CD4-positive, alpha-beta memory T cell (primary cell): ENCODE measurements at regions not wholly inside any gene's neighbourhood (a gene's known extent, or its start where the extent isn't known, plus 50 kb on each side); places are given as distances from the start of the nearest gene placed in this dataset.

Experiments
- CTCF ChIA-PET: fragments of 350-600 bp; sonication (Branson Sonifier 250); formaldehyde crosslinking; loops from one replicate; lab custom pipeline; 2021; ENCODE audit warnings: inconsistent platforms; ENCODE audit not compliant: partially characterized antibody; lab: Charles Lee
- POLR2A ChIA-PET: fragments of 350-600 bp; sonication (Branson Sonifier 250); formaldehyde crosslinking; loops from one replicate; lab custom pipeline; 2021; ENCODE audit not compliant: partially characterized antibody; lab: Charles Lee
- DNase-seq, 5 donors: peaks; one replicate each; pipeline versions ENCODE4 v3.0.0 to v3.0.0-alpha.2; 2020 to 2022; ENCODE audit warnings: mixed read lengths in 1 of 5
- H3K27ac ChIP-seq: one replicate; pipeline ENCODE4 v1.7.0; 2013; ENCODE audit warnings: low read depth, low read length
- H3K27me3 ChIP-seq: 2 replicates; pipeline ENCODE4 v1.7.0; 2013; ENCODE audit warnings: mild to moderate bottlenecking, low read length, moderate library complexity; ENCODE audit not compliant: insufficient read depth
- H3K36me3 ChIP-seq: 2 replicates; pipeline ENCODE4 v1.7.0; 2013; ENCODE audit warnings: mild to moderate bottlenecking, low read length, moderate library complexity; ENCODE audit not compliant: insufficient read depth
- H3K4me1 ChIP-seq: 2 replicates; pipeline ENCODE4 v1.7.0; 2013; ENCODE audit warnings: mild to moderate bottlenecking, low read length, moderate library complexity; ENCODE audit not compliant: insufficient read depth
- H3K4me3 ChIP-seq, 2 donors: one replicate each; pipeline ENCODE4 v1.7.0; 2013; ENCODE audit warnings: low read length in 2 of 2, mild to moderate bottlenecking in 1 of 2
- H3K9me3 ChIP-seq, 2 donors: one replicate each; pipeline ENCODE4 v1.7.0; 2013; ENCODE audit warnings: low read length in 2 of 2, control low read depth in 1 of 2; ENCODE audit not compliant: control insufficient read depth in 1 of 2
- H3K27ac Mint-ChIP-seq, 7 donors: one replicate each; pipeline ENCODE4 v1.8.0; 2020 to 2021; ENCODE audit warnings: mixed read lengths in 7 of 7, mild to moderate bottlenecking in 6 of 7, inconsistent platforms in 3 of 7, moderate library complexity in 3 of 7
- H3K27me3 Mint-ChIP-seq, 2 donors: one replicate each; pipeline ENCODE4 v1.8.0; 2020 to 2021; ENCODE audit warnings: mixed read lengths in 2 of 2
- H3K36me3 Mint-ChIP-seq, 2 donors: one replicate each; pipeline ENCODE4 v1.8.0; 2020 to 2021; ENCODE audit warnings: mixed read lengths in 2 of 2, inconsistent platforms in 1 of 2, mild to moderate bottlenecking in 1 of 2
- H3K4me1 Mint-ChIP-seq, 4 donors: one replicate each; pipeline ENCODE4 v1.8.0; 2020 to 2021; ENCODE audit warnings: mixed read lengths in 4 of 4, mild to moderate bottlenecking in 1 of 4
- H3K4me3 Mint-ChIP-seq, 8 donors: one replicate each; pipeline ENCODE4 v1.8.0; 2020 to 2021; ENCODE audit warnings: mixed read lengths in 8 of 8, mild to moderate bottlenecking in 7 of 8, moderate library complexity in 6 of 8, inconsistent platforms in 3 of 8
- H3K9me3 Mint-ChIP-seq, 8 donors: one replicate each; pipeline ENCODE4 v1.8.0; 2020 to 2021; ENCODE audit warnings: mixed read lengths in 8 of 8, mild to moderate bottlenecking in 5 of 8, inconsistent platforms in 3 of 8, moderate library complexity in 1 of 8
- intact Hi-C: fragments of 100-400 bp; cut with micrococcal nuclease; formaldehyde crosslinking; loops from one replicate; pipeline ENCODE4 v1.15.1; 2023

GRCh38 chr7:10684606-10685005, 289.1 kb upstream of the PHF14 start:
- ChIA-PET POLR2A (no interaction called here), CTCF (no interaction called here)
- intact Hi-C loops = no loop called here
- peaks cover 2% of the 10 kb centered on the region in 2 donors for H3K27me3 Mint-ChIP-seq
- Histone ChIP-seq H3K4me1 (no peaks in the 10 kb centered on the region), H3K9me3 (no peaks in the 10 kb centered on the region), H3K27ac (no peak overlapping the region), H3K4me3 (no peak overlapping the region), H3K36me3 (no peaks in the 10 kb centered on the region), H3K27me3 (no peaks in the 10 kb centered on the region)
- no peak overlapping the region for H3K27ac Mint-ChIP-seq
- H3K36me3 Mint-ChIP-seq = no peaks in the 10 kb centered on the region
- peaks cover 0 to 8% (median 3%) of the 10 kb centered on the region in 8 donors for H3K9me3 Mint-ChIP-seq
- DNase-seq = no peak
- no peaks in the 10 kb centered on the region for H3K4me1 Mint-ChIP-seq
- H3K4me3 Mint-ChIP-seq = no peak overlapping the region

- ChIA-PET POLR2A (no interaction called here), CTCF (no interaction called here)
- H3K27ac Mint-ChIP-seq = no peak overlapping the region
- Histone ChIP-seq H3K4me1 (no peaks in the 10 kb centered on the region), H3K36me3 (no peaks in the 10 kb centered on the region), H3K27ac (no peak overlapping the region), H3K4me3 (no peak overlapping the region), H3K9me3 (no peaks in the 10 kb centered on the region), H3K27me3 (no peaks in the 10 kb centered on the region)
- H3K4me1 Mint-ChIP-seq = no peaks in the 10 kb centered on the region
- no peak for DNase-seq
- peaks cover 2% of the 10 kb centered on the region in 2 donors for H3K27me3 Mint-ChIP-seq
- no peak overlapping the region for H3K4me3 Mint-ChIP-seq
- H3K9me3 Mint-ChIP-seq = peaks cover 0 to 11% (median 3%) of the 10 kb centered on the region in 8 donors
- intact Hi-C loops = no loop called here
- H3K36me3 Mint-ChIP-seq = no peaks in the 10 kb centered on the region
Observed at GRCh38 chr7:10685040-10685439, 288.6 kb upstream of the PHF14 start.

GRCh38 chr7:10688544-10688943, 285.1 kb upstream of the PHF14 start:
- no peaks in the 10 kb centered on the region for H3K4me1 Mint-ChIP-seq
- Histone ChIP-seq H3K9me3 (no peaks in the 10 kb centered on the region), H3K27ac (no peak overlapping the region), H3K27me3 (no peaks in the 10 kb centered on the region), H3K36me3 (no peaks in the 10 kb centered on the region), H3K4me1 (no peaks in the 10 kb centered on the region), H3K4me3 (no peak overlapping the region)
- H3K27me3 Mint-ChIP-seq = peaks cover 2% of the 10 kb centered on the region in 2 donors
- H3K9me3 Mint-ChIP-seq = peaks cover 0 to 11% (median 3%) of the 10 kb centered on the region in 8 donors
- ChIA-PET POLR2A (no interaction called here), CTCF (no interaction called here)
- intact Hi-C loops = no loop called here
- no peak for DNase-seq
- H3K27ac Mint-ChIP-seq = no peak overlapping the region
- no peak overlapping the region for H3K4me3 Mint-ChIP-seq
- H3K36me3 Mint-ChIP-seq = no peaks in the 10 kb centered on the region

- intact Hi-C loops = no loop called here
- POLR2A ChIA-PET = no interaction called here
- Mint-ChIP-seq H3K9me3 (peaks cover 0 to 19% (median 5%) of the 10 kb centered on the region in 8 donors), H3K27me3 (no peaks in the 10 kb centered on the region), H3K36me3 (no peaks in the 10 kb centered on the region), H3K27ac (no peak overlapping the region), H3K4me1 (no peaks in the 10 kb centered on the region), H3K4me3 (no peak overlapping the region)
- Histone ChIP-seq H3K27ac (no peak overlapping the region), H3K27me3 (no peaks in the 10 kb centered on the region), H3K9me3 (no peaks in the 10 kb centered on the region), H3K4me3 (no peak overlapping the region), H3K36me3 (no peaks in the 10 kb centered on the region), H3K4me1 (no peaks in the 10 kb centered on the region)
- no peak for DNase-seq
- CTCF ChIA-PET = no interaction called here
Observed at GRCh38 chr7:10696064-10696463, 277.6 kb upstream of the PHF14 start.

- no peak overlapping the region for H3K4me3 ChIP-seq
- no peak overlapping the region for H3K4me3 Mint-ChIP-seq
- H3K4me1 Mint-ChIP-seq = no peaks in the 10 kb centered on the region
- H3K4me1 ChIP-seq = no peaks in the 10 kb centered on the region
- DNase-seq = no peak
- H3K27me3 ChIP-seq = no peaks in the 10 kb centered on the region
- no peaks in the 10 kb centered on the region for H3K27me3 Mint-ChIP-seq
- no peak overlapping the region for H3K27ac Mint-ChIP-seq
- no peaks in the 10 kb centered on the region for H3K36me3 ChIP-seq
- peaks cover 0 to 15% (median 4%) of the 10 kb centered on the region in 8 donors for H3K9me3 Mint-ChIP-seq
- no peaks in the 10 kb centered on the region for H3K36me3 Mint-ChIP-seq
- POLR2A ChIA-PET = no interaction called here
- intact Hi-C loops = no loop called here
- H3K9me3 ChIP-seq = no peaks in the 10 kb centered on the region
- CTCF ChIA-PET = no interaction called here
- no peak overlapping the region for H3K27ac ChIP-seq
Observed at GRCh38 chr7:10703059-10703458, 270.6 kb upstream of the PHF14 start.

- intact Hi-C loops = no loop called here
- Mint-ChIP-seq H3K36me3 (no peaks in the 10 kb centered on the region), H3K27me3 (no peaks in the 10 kb centered on the region), H3K4me3 (no peak overlapping the region), H3K4me1 (no peaks in the 10 kb centered on the region), H3K27ac (no peak overlapping the region), H3K9me3 (peaks cover 0 to 15% (median under 1%) of the 10 kb centered on the region in 8 donors)
- DNase-seq = no peak
- POLR2A ChIA-PET = no interaction called here
- Histone ChIP-seq H3K27ac (no peak overlapping the region), H3K4me3 (no peak overlapping the region), H3K4me1 (no peaks in the 10 kb centered on the region), H3K9me3 (no peaks in the 10 kb centered on the region), H3K36me3 (no peaks in the 10 kb centered on the region), H3K27me3 (no peaks in the 10 kb centered on the region)
- CTCF ChIA-PET = no interaction called here
Observed at GRCh38 chr7:10703981-10704380, 269.7 kb upstream of the PHF14 start.

- H3K27me3 ChIP-seq = no peaks in the 10 kb centered on the region
- Mint-ChIP-seq H3K4me3 (no peak overlapping the region), H3K9me3 (peaks cover 0 to 15% (median 0%) of the 10 kb centered on the region in 8 donors), H3K27me3 (no peaks in the 10 kb centered on the region), H3K27ac (no peak overlapping the region), H3K4me1 (no peaks in the 10 kb centered on the region), H3K36me3 (no peaks in the 10 kb centered on the region)
- DNase-seq = no peak
- no peaks in the 10 kb centered on the region for H3K36me3 ChIP-seq
- no peak overlapping the region for H3K4me3 ChIP-seq
- intact Hi-C loops = no loop called here
- no peak overlapping the region for H3K27ac ChIP-seq
- POLR2A ChIA-PET = no interaction called here
- CTCF ChIA-PET = no interaction called here
- no peaks in the 10 kb centered on the region for H3K9me3 ChIP-seq
- no peaks in the 10 kb centered on the region for H3K4me1 ChIP-seq
Observed at GRCh38 chr7:10704653-10705052, 269.0 kb upstream of the PHF14 start.

- H3K27me3 Mint-ChIP-seq = no peaks in the 10 kb centered on the region
- DNase-seq = no peak
- intact Hi-C loops = no loop called here
- no peaks in the 10 kb centered on the region for H3K9me3 Mint-ChIP-seq
- no peaks in the 10 kb centered on the region for H3K36me3 Mint-ChIP-seq
- no peak overlapping the region for H3K27ac ChIP-seq
- no peak overlapping the region for H3K4me3 ChIP-seq
- H3K4me1 ChIP-seq = no peaks in the 10 kb centered on the region
- H3K4me1 Mint-ChIP-seq = no peaks in the 10 kb centered on the region
- CTCF ChIA-PET = no interaction called here
- no peak overlapping the region for H3K27ac Mint-ChIP-seq
- no peaks in the 10 kb centered on the region for H3K9me3 ChIP-seq
- POLR2A ChIA-PET = no interaction called here
- H3K4me3 Mint-ChIP-seq = no peak overlapping the region
- no peaks in the 10 kb centered on the region for H3K36me3 ChIP-seq
- H3K27me3 ChIP-seq = no peaks in the 10 kb centered on the region
Observed at GRCh38 chr7:10706875-10707493, 266.7 kb upstream of the PHF14 start.
